ENCODE measurements at regions not wholly inside any gene's neighbourhood (a gene's known extent, or its start where the extent isn't known, plus 50 kb on each side); places are given as distances from the start of the nearest gene placed in this dataset.
"Not testable (repeated sequence)": the region's sequence is repeated elsewhere in the genome, so short reads cannot be mapped to it uniquely, and the experiment has no call there.

- DNase-seq (ENCODE audit: low spot score): peak; percentile 22
- FAIRE-seq: no peak
Measured at GRCh38 chr5:124043456-124043855, 531.5 kb downstream of the CSNK1G3 start.

GRCh38 chr5:124040799-124041198 lies 528.8 kb downstream of the CSNK1G3 start:
- FAIRE-seq (no peak), DNase-seq (ENCODE audit: low spot score) (no peak)

GRCh38 chr5:124039410-124039809 lies 527.4 kb downstream of the CSNK1G3 start:
- FAIRE-seq: no peak
- no peak for DNase-seq (ENCODE audit: low spot score)

GRCh38 chr5:124036786-124037185 lies 524.8 kb downstream of the CSNK1G3 start:
- no peak for DNase-seq (ENCODE audit: low spot score)
- no peak for FAIRE-seq

- DNase-seq (ENCODE audit: low spot score) (no peak), FAIRE-seq (no peak)
Measured at GRCh38 chr5:124034963-124035362, 523.0 kb downstream of the CSNK1G3 start.

- no peak for DNase-seq (ENCODE audit: low spot score)
- no peak for FAIRE-seq
Measured at GRCh38 chr5:124034083-124034700, 522.2 kb downstream of the CSNK1G3 start.

GRCh38 chr5:124030043-124030491 lies 518.1 kb downstream of the CSNK1G3 start:
- DNase-seq (ENCODE audit: low spot score): no peak
- no peak for FAIRE-seq

- no peak for FAIRE-seq
- no peak for DNase-seq (ENCODE audit: low spot score)
Measured at GRCh38 chr5:124027441-124027840, 515.5 kb downstream of the CSNK1G3 start.

GRCh38 chr5:124025306-124025845 lies 513.4 kb downstream of the CSNK1G3 start:
- FAIRE-seq (no peak), DNase-seq (ENCODE audit: low spot score) (no peak)

- FAIRE-seq (no peak), DNase-seq (ENCODE audit: low spot score) (no peak)
Measured at GRCh38 chr5:124022966-124023365, 511.0 kb downstream of the CSNK1G3 start.

- no peak for FAIRE-seq
- DNase-seq (ENCODE audit: low spot score): no peak
Measured at GRCh38 chr5:124021776-124022175, 509.8 kb downstream of the CSNK1G3 start.

GRCh38 chr5:124021066-124021641 lies 509.2 kb downstream of the CSNK1G3 start:
- FAIRE-seq (no peak), DNase-seq (ENCODE audit: low spot score) (no peak)

- not testable (repeated sequence) for DNase-seq (ENCODE audit: low spot score); FAIRE-seq
Measured at GRCh38 chr5:124017321-124017720, 505.3 kb downstream of the CSNK1G3 start.

- DNase-seq (ENCODE audit: low spot score) (peak; percentile 18), FAIRE-seq (no peak)
Measured at GRCh38 chr5:124007675-124008398, 495.9 kb downstream of the CSNK1G3 start.

- DNase-seq (ENCODE audit: low spot score): no peak
Measured at GRCh38 chr5:124001036-124001615, 489.1 kb downstream of the CSNK1G3 start.

GRCh38 chr5:124000538-124000937 lies 488.6 kb downstream of the CSNK1G3 start:
- no peak for DNase-seq (ENCODE audit: low spot score)
- no peak for FAIRE-seq

More at GRCh38 chr5:124001036-124001615, 489.1 kb downstream of the CSNK1G3 start:
- FAIRE-seq: no peak

GRCh38 chr5:123997462-123998215 lies 485.7 kb downstream of the CSNK1G3 start:
- FAIRE-seq: no peak
- DNase-seq (ENCODE audit: low spot score): no peak

GRCh38 chr5:123997064-123997461 lies 485.1 kb downstream of the CSNK1G3 start:
- DNase-seq (ENCODE audit: low spot score) (no peak), FAIRE-seq (no peak)

GRCh38 chr5:123992641-123993040 lies 480.7 kb downstream of the CSNK1G3 start:
- DNase-seq (ENCODE audit: low spot score) (no peak), FAIRE-seq (no peak)

- no peak for DNase-seq (ENCODE audit: low spot score)
- FAIRE-seq: no peak
Measured at GRCh38 chr5:123987956-123988355, 476.0 kb downstream of the CSNK1G3 start.

GRCh38 chr5:123976379-123977033 lies 464.5 kb downstream of the CSNK1G3 start:
- FAIRE-seq (no peak), DNase-seq (ENCODE audit: low spot score) (no peak)

All from RCC 7860 (cell line).